Vagina (tissue), 2 donors: ENCODE measurements at regions not wholly inside any gene's neighbourhood (a gene's known extent, or its start where the extent isn't known, plus 50 kb on each side); places are given as distances from the start of the nearest gene placed in this dataset.

Experiments
- CTCF ChIP-seq, 3 experiments: fragments of 450-650 bp in 2 of 3; fragments of 200-600 bp in 1 of 3; sonication (generic) in 1 of 3; IDR thresholded peaks; one replicate each; pipeline ENCODE4 v1.5.1; 2017 to 2019; ENCODE audit warnings: antibody characterized with exemption in 3 of 3, mild to moderate bottlenecking in 2 of 3, moderate library complexity in 2 of 3
- POLR2A ChIP-seq, 2 donors: fragments of 450-650 bp; IDR thresholded peaks; one replicate each; pipeline ENCODE4 v1.6.1; 2017; ENCODE audit warnings: antibody characterized with exemption in 2 of 2, mild to moderate bottlenecking in 2 of 2, moderate library complexity in 2 of 2

- TF ChIP-seq CTCF (IDR thresholded peaks at IDR 0.05) (no peak), POLR2A (IDR thresholded peaks at IDR 0.05) (no peak)
Measured at GRCh38 chr21:18705971-18706370, 302.4 kb upstream of the TMPRSS15 start.
